ENCODE measurements at regions not wholly inside any gene's neighbourhood (a gene's known extent, or its start where the extent isn't known, plus 50 kb on each side); places are given as distances from the start of the nearest gene placed in this dataset.

DNA sequence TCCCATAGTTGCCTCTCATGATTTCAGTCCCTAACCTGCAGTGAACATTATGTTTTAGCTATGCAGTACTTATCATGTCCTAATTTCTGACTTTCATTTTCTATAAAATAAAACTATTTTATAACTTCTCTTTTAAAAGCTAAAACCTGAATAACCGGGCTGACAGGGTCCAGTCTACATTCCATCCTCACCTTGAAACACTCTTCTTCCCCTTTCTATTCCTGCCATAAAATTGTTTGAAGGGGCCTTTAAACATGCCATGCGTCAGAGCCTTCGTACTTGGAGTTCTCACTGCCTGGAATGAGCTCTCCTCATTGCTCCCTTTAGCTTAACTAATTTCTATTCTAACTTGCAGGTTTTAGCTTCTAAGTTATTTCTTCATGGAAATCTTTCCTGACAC is 143.0 kb upstream of the PRLR start:
- H3K9me3 ChIP-seq (ENCODE audit: insufficient read depth in 2 of 2, low read depth in 1 of 2, low read length in 1 of 2): no peaks in the 10 kb centered on the region
- no peak overlapping the region for H2BK12ac ChIP-seq (ENCODE audit: low read depth, low read length)
- H4K8ac ChIP-seq (ENCODE audit: extremely low read depth, insufficient read depth, low read length): no peak overlapping the region
- POLR2A ChIA-PET (ENCODE audit: partially characterized antibody): no interaction called here
- no peak overlapping the region for H2BK20ac ChIP-seq (ENCODE audit: low read length)
- no peak overlapping the region for H3K27ac ChIP-seq (ENCODE audit: low read depth, low read length)
- H3K23me2 ChIP-seq (ENCODE audit: low read depth, low read length): no peaks in the 10 kb centered on the region
- 94% methylated on average over 3 of the region's 3 CpGs; no CpG with 5 or more reads in 1 of the 2 experiments for WGBS, 2 experiments (ENCODE audit: extremely low coverage in 1 of 2, insufficient coverage in 1 of 2, insufficient read length in 1 of 2, insufficient replicate concordance in 2 of 2, low coverage in 1 of 2, low lambda C conversion rate in 2 of 2, missing lambda C conversion rate in 1 of 2)
- no peak overlapping the region for H3K4me2 ChIP-seq (ENCODE audit: insufficient read depth in 1 of 2, low read depth in 2 of 2, low read length in 2 of 2)
- H3K79me2 ChIP-seq (ENCODE audit: control insufficient read depth in 1 of 2, insufficient read depth in 2 of 2, low read length in 2 of 2): no peaks in the 10 kb centered on the region
- H2BK120ac ChIP-seq (replicated peaks; ENCODE audit: low read depth, low read length): no peak overlapping the region
- H4K91ac ChIP-seq (replicated peaks; ENCODE audit: insufficient read length, low read length): no peak overlapping the region
- CTCF ChIA-PET (ENCODE audit: partially characterized antibody): interaction anchor here (0.9 kb wide), 1 partner anchor 144 kb away, joined by 3 read pairs; no protein-coding TSS in a partner anchor
- H2AK5ac ChIP-seq (ENCODE audit: low read depth, low read length): no peak overlapping the region
- H2AFZ ChIP-seq (ENCODE audit: low read length): no peak overlapping the region
- H3K9ac ChIP-seq (replicated peaks in 1 of 4; ENCODE audit: extremely low read depth in 1 of 4, low read depth in 3 of 4, low read length in 3 of 4): no peak overlapping the region
- no peaks in the 10 kb centered on the region for H4K20me1 ChIP-seq (replicated peaks in 1 of 2; ENCODE audit: control insufficient read depth in 1 of 2, insufficient read depth in 2 of 2, low read length in 2 of 2)
- H3K4me3 ChIP-seq (ENCODE audit: extremely low read depth in 1 of 4, insufficient read depth in 2 of 4, low read depth in 3 of 4, low read length in 4 of 4): no peak overlapping the region
- H2BK15ac ChIP-seq (ENCODE audit: low read length): no peak overlapping the region
- no peaks in the 10 kb centered on the region for H3K27me3 ChIP-seq (replicated peaks in 1 of 4; ENCODE audit: control insufficient read depth in 3 of 4, extremely low read depth in 1 of 4, insufficient read depth in 3 of 4, low read length in 3 of 4)
- FAIRE-seq: no peak
- DNase-seq (ENCODE audit: low read depth in 1 of 2, low spot score in 2 of 2): no peak
- no peaks in the 10 kb centered on the region for H3K36me3 ChIP-seq (ENCODE audit: control insufficient read depth in 2 of 4, insufficient read depth in 4 of 4, low read length in 3 of 4)
- no peak overlapping the region for H4K5ac ChIP-seq (ENCODE audit: insufficient read length, low read depth, low read length)
- H3K79me1 ChIP-seq (ENCODE audit: low read depth, low read length): no peaks in the 10 kb centered on the region
- no peak overlapping the region for H3K56ac ChIP-seq (replicated peaks; ENCODE audit: insufficient read length, low read depth, low read length)
- H3K4me1 ChIP-seq (replicated peaks in 1 of 4; ENCODE audit: control insufficient read depth in 3 of 4, insufficient read depth in 4 of 4, low read length in 3 of 4): peaks cover 0 to 3% (median 0%) of the 10 kb centered on the region in 4 experiments; a peak in 1 of 7 replicates
- H3K23ac ChIP-seq (ENCODE audit: insufficient read length): no peak overlapping the region
- H3K14ac ChIP-seq (ENCODE audit: insufficient read length): no peak overlapping the region
- no peak overlapping the region for H3K4ac ChIP-seq (replicated peaks; ENCODE audit: insufficient read length, low read depth, low read length)
- no peak overlapping the region for H3K18ac ChIP-seq (ENCODE audit: extremely low read depth, low read length)
- TF ChIP-seq POU5F1 (IDR thresholded peaks at IDR 0.05; ENCODE audit: low read depth, low read length) (no peak), EGR1 (IDR thresholded peaks at IDR 0.05; ENCODE audit: borderline replicate concordance, low read depth, low read length) (no peak), RAD21 (IDR thresholded peaks at IDR 0.05 in 1 of 2, conservative IDR thresholded peaks at IDR 0.05 in 1 of 2; ENCODE audit: low read depth in 2 of 2, low read length in 2 of 2) (no peak), BRCA1 (IDR thresholded peaks at IDR 0.05; ENCODE audit: low read depth, low read length) (no peak)
- no peak overlapping the region for H2BK5ac ChIP-seq (ENCODE audit: low read depth, low read length)

Measured in H1 (cell line).